ENCODE measurements at regions not wholly inside any gene's neighbourhood (a gene's known extent, or its start where the extent isn't known, plus 50 kb on each side); places are given as distances from the start of the nearest gene placed in this dataset.

- DNase-seq (no peak), ATAC-seq (no peak)
- no peaks in the 10 kb centered on the region for H3K27me3 ChIP-seq
- H3K27ac ChIP-seq, result no peak overlapping the region
- TF ChIP-seq POLR2A (IDR thresholded peaks at IDR 0.05) (no peak), CTCF (IDR thresholded peaks at IDR 0.05) (no peak)
- no peaks in the 10 kb centered on the region for H3K9me3 ChIP-seq
- no peak overlapping the region for H3K4me3 ChIP-seq
- intact Hi-C loops (cut with DNase I), result loop anchor here in 1 of 10 donors (10.0 kb wide), 1 partner anchor 583 kb away; no protein-coding TSS in a partner anchor
- H3K36me3 ChIP-seq, result no peaks in the 10 kb centered on the region
- no peaks in the 10 kb centered on the region for H3K4me1 ChIP-seq
Observed at GRCh38 chr5:45062044-45062443, 253.3 kb downstream of the MRPS30 start.

- Histone ChIP-seq H3K27ac (no peak overlapping the region), H3K27me3 (no peaks in the 10 kb centered on the region), H3K4me3 (no peak overlapping the region), H3K9me3 (peaks cover 0 to 2% (median 0%) of the 10 kb centered on the region in 12 donors), H3K4me1 (no peaks in the 10 kb centered on the region), H3K36me3 (no peaks in the 10 kb centered on the region)
- DNase-seq (no peak), ATAC-seq (no peak)
- 45 to 55% (median 52%) methylated on average over 2 of the region's 2 CpGs for WGBS, 4 donors
- intact Hi-C loops (cut with DNase I), result no loop called here
- TF ChIP-seq POLR2A (IDR thresholded peaks at IDR 0.05), result no peak
- TF ChIP-seq CTCF (IDR thresholded peaks at IDR 0.05), result no peak
Observed at GRCh38 chr5:45081082-45081481, 272.3 kb downstream of the MRPS30 start.

- intact Hi-C loops (cut with DNase I), result no loop called here
- no peak for TF ChIP-seq POLR2A (IDR thresholded peaks at IDR 0.05)
- DNase-seq (no peak), ATAC-seq (no peak)
- no peaks in the 10 kb centered on the region for H3K36me3 ChIP-seq
- WGBS, 4 donors, result 75 to 89% (median 82%) methylated on average over 1 of the region's 1 CpG
- H3K4me3 ChIP-seq, result no peak overlapping the region
- H3K27ac ChIP-seq, result no peak overlapping the region
- H3K9me3 ChIP-seq, result no peaks in the 10 kb centered on the region
- no peaks in the 10 kb centered on the region for H3K4me1 ChIP-seq
- H3K27me3 ChIP-seq, result no peaks in the 10 kb centered on the region
Observed at GRCh38 chr5:45089870-45090269, 281.1 kb downstream of the MRPS30 start.

GRCh38 chr5:45093377-45093776 is 284.6 kb downstream of the MRPS30 start:
- Histone ChIP-seq H3K4me3 (no peak overlapping the region), H3K27ac (no peak overlapping the region), H3K4me1 (no peaks in the 10 kb centered on the region), H3K36me3 (no peaks in the 10 kb centered on the region), H3K9me3 (no peaks in the 10 kb centered on the region), H3K27me3 (no peaks in the 10 kb centered on the region)
- no peak for DNase-seq
- intact Hi-C loops (cut with DNase I), result no loop called here
- no peak for TF ChIP-seq POLR2A (IDR thresholded peaks at IDR 0.05)
- no peak for TF ChIP-seq CTCF (IDR thresholded peaks at IDR 0.05)
- ATAC-seq, result no peak
- WGBS, 4 donors, result 82 to 89% (median 85%) methylated on average over 1 of the region's 1 CpG

- H3K4me1 ChIP-seq, result no peaks in the 10 kb centered on the region
- intact Hi-C loops (cut with DNase I), result no loop called here
- no peak overlapping the region for H3K27ac ChIP-seq
- no peaks in the 10 kb centered on the region for H3K27me3 ChIP-seq
- TF ChIP-seq CTCF (IDR thresholded peaks at IDR 0.05) (no peak), POLR2A (IDR thresholded peaks at IDR 0.05) (no peak)
- WGBS, 4 donors, result 32 to 42% (median 37%) methylated on average over 4 of the region's 4 CpGs
- no peak overlapping the region for H3K4me3 ChIP-seq
- no peaks in the 10 kb centered on the region for H3K36me3 ChIP-seq
- ATAC-seq (no peak), DNase-seq (no peak)
- H3K9me3 ChIP-seq, result no peaks in the 10 kb centered on the region
Observed at GRCh38 chr5:45094876-45095440, 286.2 kb downstream of the MRPS30 start.

Measured in heart left ventricle (tissue), 16 donors.